ENCODE measurements at regions not wholly inside any gene's neighbourhood (a gene's known extent, or its start where the extent isn't known, plus 50 kb on each side); places are given as distances from the start of the nearest gene placed in this dataset.

DNA sequence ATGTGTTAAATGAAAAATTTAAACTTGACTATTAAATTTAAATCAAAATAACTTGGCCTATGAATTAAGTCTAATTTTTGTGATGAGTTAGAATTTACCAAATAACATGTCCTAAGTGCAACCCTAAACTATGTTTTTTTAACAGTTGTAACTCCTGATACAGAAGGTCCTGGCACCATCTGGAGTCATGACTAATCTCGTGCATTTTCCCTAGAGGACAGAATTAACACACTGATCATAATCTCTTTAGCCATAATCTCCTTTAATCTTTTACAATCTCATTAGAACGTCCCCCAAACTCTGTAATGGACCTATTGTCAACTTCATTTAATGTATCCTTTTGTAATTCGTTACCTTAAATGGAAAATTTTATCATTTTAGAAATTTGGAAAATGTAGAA, 100.6 kb downstream of the SUCNR1 start:
- DNase-seq (ENCODE audit: low read depth in 1 of 2, low spot score in 1 of 2) = no peak
- in situ Hi-C loops (cut with HindIII; ENCODE audit: low pct_unique_long_range_greater_than_20kb, low sequenced_read_pairs) = no loop called here
- no peak for TF ChIP-seq JUND (IDR thresholded peaks at IDR 0.05; ENCODE audit: low read depth)

GRCh38 chr3:151976211-151977050, 103.0 kb downstream of the SUCNR1 start:
- in situ Hi-C loops (cut with HindIII; ENCODE audit: low pct_unique_long_range_greater_than_20kb, low sequenced_read_pairs) = no loop called here
- no peak for TF ChIP-seq JUND (IDR thresholded peaks at IDR 0.05; ENCODE audit: low read depth)
- peak in 1 of 2 experiments; percentile 20 for DNase-seq (ENCODE audit: low read depth in 1 of 2, low spot score in 1 of 2)

DNA sequence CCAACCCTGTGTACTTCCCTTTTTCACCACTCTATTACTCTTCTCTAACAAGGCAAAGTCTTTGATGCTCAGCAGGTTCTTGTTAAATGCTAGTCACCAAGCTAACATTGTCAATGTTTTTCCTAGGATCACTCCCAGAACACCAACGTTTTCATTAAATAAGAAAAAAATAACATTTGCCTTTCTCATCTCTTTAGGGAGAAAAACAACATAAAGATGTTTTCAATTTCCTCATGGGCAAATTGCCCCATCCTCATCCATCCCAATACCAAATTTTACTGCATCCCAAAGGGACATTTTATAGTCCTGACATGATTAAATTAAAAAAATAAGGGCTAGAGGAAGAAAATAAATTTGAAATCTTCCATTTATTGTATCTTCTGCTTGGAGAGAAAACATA, 106.5 kb downstream of the SUCNR1 start:
- in situ Hi-C loops (cut with HindIII; ENCODE audit: low pct_unique_long_range_greater_than_20kb, low sequenced_read_pairs) = no loop called here
- no peak for TF ChIP-seq JUND (IDR thresholded peaks at IDR 0.05; ENCODE audit: low read depth)
- no peak for DNase-seq (ENCODE audit: low read depth in 1 of 2, low spot score in 1 of 2)

DNA sequence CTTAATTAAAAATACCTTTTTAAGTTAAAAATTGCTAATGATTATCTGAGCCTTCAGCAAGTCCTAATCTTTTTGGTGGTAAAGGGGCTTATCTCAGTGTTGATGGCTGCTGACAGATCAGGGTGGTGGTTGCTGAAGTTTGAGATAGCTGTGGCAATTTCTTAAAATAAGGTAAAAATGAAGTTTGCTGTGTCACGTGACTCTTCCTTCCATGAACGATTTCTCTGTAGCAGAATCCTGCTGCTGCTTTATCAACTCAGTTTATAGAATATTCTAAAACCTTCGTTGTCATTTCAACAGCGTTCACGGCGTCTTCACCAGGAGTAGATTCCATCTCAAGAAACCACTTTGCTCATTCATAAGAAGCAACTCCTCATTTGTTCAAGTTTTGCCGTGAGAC, 110.1 kb downstream of the SUCNR1 start:
- TF ChIP-seq JUND (IDR thresholded peaks at IDR 0.05; ENCODE audit: low read depth) = no peak
- DNase-seq (ENCODE audit: low read depth in 1 of 2, low spot score in 1 of 2) = no peak
- in situ Hi-C loops (cut with HindIII; ENCODE audit: low pct_unique_long_range_greater_than_20kb, low sequenced_read_pairs) = no loop called here

GRCh38 chr3:151985787-151986430, 112.5 kb downstream of the SUCNR1 start:
- in situ Hi-C loops (cut with HindIII; ENCODE audit: low pct_unique_long_range_greater_than_20kb, low sequenced_read_pairs) = no loop called here
- no peak for TF ChIP-seq JUND (IDR thresholded peaks at IDR 0.05; ENCODE audit: low read depth)
- no peak for DNase-seq (ENCODE audit: low read depth in 1 of 2, low spot score in 1 of 2)

GRCh38 chr3:151987893-151988292, 114.5 kb downstream of the SUCNR1 start:
- no peak for TF ChIP-seq JUND (IDR thresholded peaks at IDR 0.05; ENCODE audit: low read depth)
- DNase-seq (ENCODE audit: low read depth in 1 of 2, low spot score in 1 of 2) = no peak
- in situ Hi-C loops (cut with HindIII; ENCODE audit: low pct_unique_long_range_greater_than_20kb, low sequenced_read_pairs) = no loop called here

GRCh38 chr3:151989621-151990020, 116.2 kb downstream of the SUCNR1 start:
- DNase-seq (ENCODE audit: low read depth in 1 of 2, low spot score in 1 of 2) = no peak
- in situ Hi-C loops (cut with HindIII; ENCODE audit: low pct_unique_long_range_greater_than_20kb, low sequenced_read_pairs) = no loop called here
- TF ChIP-seq JUND (IDR thresholded peaks at IDR 0.05; ENCODE audit: low read depth) = no peak

DNA sequence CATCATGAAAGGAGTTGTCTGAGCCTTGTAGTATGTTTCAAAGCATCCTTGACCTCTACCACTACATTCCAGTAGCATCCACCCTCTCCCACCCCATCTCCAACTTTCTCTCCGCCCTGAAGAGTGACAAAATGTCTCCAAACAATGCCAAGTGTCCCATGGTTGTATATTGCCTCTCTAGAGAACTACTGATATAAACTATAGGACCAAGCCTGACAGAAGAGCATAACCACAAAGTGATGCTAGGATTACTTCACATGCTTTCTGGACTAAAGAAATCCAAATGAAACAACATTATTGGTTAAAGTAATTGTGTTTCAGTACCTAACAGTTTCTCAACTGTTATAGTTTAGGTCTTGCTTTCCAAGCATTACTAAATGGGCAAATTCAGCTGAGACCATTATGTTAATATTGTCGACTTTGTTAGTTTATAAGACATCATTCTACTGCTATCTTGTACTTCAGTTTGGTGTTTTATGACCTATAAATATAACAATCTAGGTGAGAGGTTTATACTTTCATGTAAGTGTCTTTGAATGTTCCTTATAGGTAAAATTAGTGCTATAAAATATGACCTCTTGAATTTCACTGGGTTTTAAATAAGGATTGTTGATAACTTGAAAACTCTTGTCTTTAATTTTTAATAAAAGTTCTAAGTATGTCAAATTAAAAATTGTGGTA, 117.4 kb downstream of the SUCNR1 start:
- in situ Hi-C loops (cut with HindIII; ENCODE audit: low pct_unique_long_range_greater_than_20kb, low sequenced_read_pairs) = no loop called here
- TF ChIP-seq JUND (IDR thresholded peaks at IDR 0.05; ENCODE audit: low read depth) = no peak
- DNase-seq (ENCODE audit: low read depth in 1 of 2, low spot score in 1 of 2) = no peak

GRCh38 chr3:151992326-151993041, 119.0 kb downstream of the SUCNR1 start:
- TF ChIP-seq JUND (IDR thresholded peaks at IDR 0.05; ENCODE audit: low read depth) = no peak
- in situ Hi-C loops (cut with HindIII; ENCODE audit: low pct_unique_long_range_greater_than_20kb, low sequenced_read_pairs) = no loop called here
- no peak for DNase-seq (ENCODE audit: low read depth in 1 of 2, low spot score in 1 of 2)

GRCh38 chr3:151995091-151995490, 121.6 kb downstream of the SUCNR1 start:
- no peak for TF ChIP-seq JUND (IDR thresholded peaks at IDR 0.05; ENCODE audit: low read depth)
- DNase-seq (ENCODE audit: low read depth in 1 of 2, low spot score in 1 of 2) = no peak
- in situ Hi-C loops (cut with HindIII; ENCODE audit: low pct_unique_long_range_greater_than_20kb, low sequenced_read_pairs) = no loop called here

GRCh38 chr3:151998744-151999143, 125.3 kb downstream of the SUCNR1 start:
- no peak for DNase-seq (ENCODE audit: low read depth in 1 of 2, low spot score in 1 of 2)

DNA sequence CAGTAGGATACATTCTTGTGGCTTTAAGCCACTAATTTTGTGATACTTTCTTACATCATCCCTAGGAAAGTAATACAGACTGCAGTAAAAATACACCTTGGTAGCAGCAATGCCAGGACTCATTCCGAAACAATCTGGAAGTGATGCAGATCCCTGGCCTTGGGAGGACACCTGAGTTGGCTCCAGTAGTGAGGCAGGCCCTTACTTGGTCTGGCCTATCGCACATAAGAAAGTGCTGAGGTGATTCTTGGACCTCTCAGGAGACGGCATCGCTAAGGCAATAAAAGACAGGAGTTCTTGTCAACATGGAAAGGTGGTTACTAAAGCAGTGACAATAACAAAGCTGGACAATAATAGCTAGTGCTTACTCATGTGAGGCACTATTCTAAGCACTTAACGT, 126.5 kb downstream of the SUCNR1 start:
- DNase-seq (ENCODE audit: low read depth in 1 of 2, low spot score in 1 of 2) = no peak
- no peak for TF ChIP-seq JUND (IDR thresholded peaks at IDR 0.05; ENCODE audit: low read depth)
- in situ Hi-C loops (cut with HindIII; ENCODE audit: low pct_unique_long_range_greater_than_20kb, low sequenced_read_pairs) = no loop called here

More at GRCh38 chr3:151998744-151999143, 125.3 kb downstream of the SUCNR1 start:
- no peak for TF ChIP-seq JUND (IDR thresholded peaks at IDR 0.05; ENCODE audit: low read depth)
- in situ Hi-C loops (cut with HindIII; ENCODE audit: low pct_unique_long_range_greater_than_20kb, low sequenced_read_pairs) = no loop called here
